22Rv1 (cell line): ENCODE measurements at regions not wholly inside any gene's neighbourhood (a gene's known extent, or its start where the extent isn't known, plus 50 kb on each side); places are given as distances from the start of the nearest gene placed in this dataset.
"Not testable (repeated sequence)": the region's sequence is repeated elsewhere in the genome, so short reads cannot be mapped to it uniquely, and the experiment has no call there.

Source experiments
- H3K27ac ChIP-seq: fragments of 450-650 bp; 2 replicates; pipeline ENCODE4 v1.5.1; 2017
- CTCF ChIP-seq: fragments of 450-650 bp; IDR thresholded peaks from 2 replicates; pipeline ENCODE4 v1.5.1; 2017; ENCODE audit warnings: mild to moderate bottlenecking
- ZFX ChIP-seq: fragments of 450-650 bp; IDR thresholded peaks from 2 replicates; pipeline ENCODE4 v1.6.1; 2017; ENCODE audit warnings: antibody characterized with exemption, borderline replicate concordance

- TF ChIP-seq ZFX (no peak), CTCF (no peak)
- no peak overlapping the region for H3K27ac ChIP-seq
Observed at GRCh38 chr16:26567356-26567755, 499.4 kb upstream of the C16orf82 start.

GRCh38 chr16:26569793-26570192 lies 496.9 kb upstream of the C16orf82 start:
- TF ChIP-seq ZFX = no peak
- TF ChIP-seq CTCF = peak; percentile 36
- H3K27ac ChIP-seq = no peak overlapping the region

- no peak overlapping the region for H3K27ac ChIP-seq
- TF ChIP-seq CTCF (no peak), ZFX (no peak)
Observed at GRCh38 chr16:26578748-26579147, 488.0 kb upstream of the C16orf82 start.

- no peak overlapping the region for H3K27ac ChIP-seq
- TF ChIP-seq ZFX (no peak), CTCF (no peak)
Observed at GRCh38 chr16:26583803-26584202, 482.9 kb upstream of the C16orf82 start.

GRCh38 chr16:26593700-26594099 lies 473.0 kb upstream of the C16orf82 start:
- no peak overlapping the region for H3K27ac ChIP-seq
- TF ChIP-seq ZFX (no peak), CTCF (no peak)

- TF ChIP-seq ZFX = no peak
- TF ChIP-seq CTCF = no peak
- H3K27ac ChIP-seq = no peak overlapping the region
Observed at GRCh38 chr16:26594666-26595065, 472.1 kb upstream of the C16orf82 start.

GRCh38 chr16:26595199-26595598 lies 471.5 kb upstream of the C16orf82 start:
- no peak overlapping the region for H3K27ac ChIP-seq
- TF ChIP-seq CTCF (no peak), ZFX (no peak)

GRCh38 chr16:26596033-26596432 lies 470.7 kb upstream of the C16orf82 start:
- H3K27ac ChIP-seq = not testable (repeated sequence)
